ENCODE measurements at regions not wholly inside any gene's neighbourhood (a gene's known extent, or its start where the extent isn't known, plus 50 kb on each side); places are given as distances from the start of the nearest gene placed in this dataset.

GRCh38 chr2:111653103-111653624 lies 230.8 kb downstream of the ANAPC1 start:
- H3K9me2 ChIP-seq (replicated peaks; ENCODE audit: control insufficient read depth, low read length), result no peaks in the 10 kb centered on the region
- no peaks in the 10 kb centered on the region for H3F3A ChIP-seq (ENCODE audit: control insufficient read depth, insufficient read depth)
- no peaks in the 10 kb centered on the region for H3K36me3 ChIP-seq (ENCODE audit: control insufficient read depth, low read length)
- H3K79me2 ChIP-seq (ENCODE audit: control insufficient read depth, low read length), result no peaks in the 10 kb centered on the region
- no peaks in the 10 kb centered on the region for H3K9me3 ChIP-seq (ENCODE audit: control insufficient read depth, insufficient read depth, low read length)
- H3K4me2 ChIP-seq (ENCODE audit: low read length), result no peak overlapping the region
- H3K27me3 ChIP-seq (ENCODE audit: control insufficient read depth, low read length), result no peaks in the 10 kb centered on the region
- no peak for TF ChIP-seq EZH2phosphoT487 (IDR thresholded peaks at IDR 0.05; ENCODE audit: borderline replicate concordance, low read length)
- TF ChIP-seq CTCF (IDR thresholded peaks at IDR 0.05; ENCODE audit: low read depth, low read length, poor library complexity, severe bottlenecking), result no peak
- H3K4me3 ChIP-seq (ENCODE audit: low read length), result no peak overlapping the region
- H3K27ac ChIP-seq (ENCODE audit: low read depth, low read length), result no peak overlapping the region
- no peaks in the 10 kb centered on the region for H3K4me1 ChIP-seq (ENCODE audit: control insufficient read depth, low read length)
- no peaks in the 10 kb centered on the region for H4K20me1 ChIP-seq (ENCODE audit: control insufficient read depth, insufficient read depth, low read depth, low read length)

- H3K4me3 ChIP-seq (ENCODE audit: low read length), result no peak overlapping the region
- no peaks in the 10 kb centered on the region for H3K36me3 ChIP-seq (ENCODE audit: control insufficient read depth, low read length)
- H3K9me2 ChIP-seq (replicated peaks; ENCODE audit: control insufficient read depth, low read length), result no peaks in the 10 kb centered on the region
- no peak for TF ChIP-seq EZH2phosphoT487 (IDR thresholded peaks at IDR 0.05; ENCODE audit: borderline replicate concordance, low read length)
- TF ChIP-seq CTCF (IDR thresholded peaks at IDR 0.05; ENCODE audit: low read depth, low read length, poor library complexity, severe bottlenecking), result no peak
- no peaks in the 10 kb centered on the region for H3K27me3 ChIP-seq (ENCODE audit: control insufficient read depth, low read length)
- H3K4me2 ChIP-seq (ENCODE audit: low read length), result no peak overlapping the region
- no peaks in the 10 kb centered on the region for H4K20me1 ChIP-seq (ENCODE audit: control insufficient read depth, insufficient read depth, low read depth, low read length)
- H3K4me1 ChIP-seq (ENCODE audit: control insufficient read depth, low read length), result no peaks in the 10 kb centered on the region
- H3F3A ChIP-seq (ENCODE audit: control insufficient read depth, insufficient read depth), result no peaks in the 10 kb centered on the region
- no peak overlapping the region for H3K27ac ChIP-seq (ENCODE audit: low read depth, low read length)
- no peaks in the 10 kb centered on the region for H3K9me3 ChIP-seq (ENCODE audit: control insufficient read depth, insufficient read depth, low read length)
- H3K79me2 ChIP-seq (ENCODE audit: control insufficient read depth, low read length), result no peaks in the 10 kb centered on the region
Measured at GRCh38 chr2:111653913-111654312, 230.1 kb downstream of the ANAPC1 start.

DNA sequence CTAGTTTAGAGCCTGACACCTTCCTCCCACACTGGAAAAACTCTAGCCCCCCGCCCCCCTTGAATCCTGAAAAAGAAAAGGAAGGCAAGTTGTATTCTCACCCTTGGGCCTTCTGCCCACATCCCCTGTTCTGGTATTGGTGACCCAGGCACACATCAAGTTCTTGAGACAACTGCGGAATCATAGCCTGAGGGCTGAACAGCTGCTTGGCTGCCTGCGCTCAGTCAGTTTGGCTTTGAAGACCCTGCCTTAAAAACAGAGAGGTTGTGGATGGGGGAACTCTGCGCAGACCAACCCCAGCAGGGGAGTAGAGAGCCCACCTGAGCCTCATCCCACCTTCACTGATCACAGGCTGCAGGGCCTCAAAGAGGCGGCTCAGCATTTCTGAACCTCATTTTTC lies 229.2 kb downstream of the ANAPC1 start:
- Histone ChIP-seq H3K4me3 (ENCODE audit: low read length) (no peak overlapping the region), H3K36me3 (ENCODE audit: control insufficient read depth, low read length) (no peaks in the 10 kb centered on the region), H4K20me1 (ENCODE audit: control insufficient read depth, insufficient read depth, low read depth, low read length) (no peaks in the 10 kb centered on the region), H3K9me3 (ENCODE audit: control insufficient read depth, insufficient read depth, low read length) (no peaks in the 10 kb centered on the region), H3K27me3 (ENCODE audit: control insufficient read depth, low read length) (no peaks in the 10 kb centered on the region), H3K79me2 (ENCODE audit: control insufficient read depth, low read length) (no peaks in the 10 kb centered on the region), H3K4me1 (ENCODE audit: control insufficient read depth, low read length) (peaks cover 8% of the 10 kb centered on the region), H3K27ac (ENCODE audit: low read depth, low read length) (no peak overlapping the region), H3F3A (ENCODE audit: control insufficient read depth, insufficient read depth) (no peaks in the 10 kb centered on the region), H3K4me2 (ENCODE audit: low read length) (no peak overlapping the region), H3K9me2 (replicated peaks; ENCODE audit: control insufficient read depth, low read length) (no peaks in the 10 kb centered on the region)
- TF ChIP-seq EZH2phosphoT487 (IDR thresholded peaks at IDR 0.05; ENCODE audit: borderline replicate concordance, low read length), result no peak
- TF ChIP-seq CTCF (IDR thresholded peaks at IDR 0.05; ENCODE audit: low read depth, low read length, poor library complexity, severe bottlenecking), result no peak

All from DOHH2 (cell line).